NCI-H187 treated with DMSO at 0.1 percent for 48 hours (cell line): ENCODE measurements at regions not wholly inside any gene's neighbourhood (a gene's known extent, or its start where the extent isn't known, plus 50 kb on each side); places are given as distances from the start of the nearest gene placed in this dataset.

Source experiments
- DNase-seq: peaks from one replicate; lab custom pipeline; 2025; lab: John Stamatoyannopoulos, UW

GRCh38 chr15:47997195-47998080, 123.4 kb upstream of the SLC24A5 start:
- DNase-seq: no peak

GRCh38 chr15:47998619-47999019, 122.2 kb upstream of the SLC24A5 start:
- no peak for DNase-seq

GRCh38 chr15:48001393-48002039, 119.3 kb upstream of the SLC24A5 start:
- DNase-seq: no peak

- no peak for DNase-seq
Measured at GRCh38 chr15:48002767-48003166, 118.0 kb upstream of the SLC24A5 start.

GRCh38 chr15:48003441-48003840, 117.3 kb upstream of the SLC24A5 start:
- DNase-seq: no peak

- no peak for DNase-seq
Measured at GRCh38 chr15:48005077-48005476, 115.7 kb upstream of the SLC24A5 start.

- no peak for DNase-seq
Measured at GRCh38 chr15:48006031-48006511, 114.7 kb upstream of the SLC24A5 start.

- DNase-seq: no peak
Measured at GRCh38 chr15:48010316-48010715, 110.5 kb upstream of the SLC24A5 start.

GRCh38 chr15:48012191-48012590, 108.6 kb upstream of the SLC24A5 start:
- no peak for DNase-seq

GRCh38 chr15:48016865-48017264, 103.9 kb upstream of the SLC24A5 start:
- DNase-seq: no peak

GRCh38 chr15:48017747-48018146, 103.0 kb upstream of the SLC24A5 start:
- no peak for DNase-seq

- no peak for DNase-seq
Measured at GRCh38 chr15:48020166-48020565, 100.6 kb upstream of the SLC24A5 start.

GRCh38 chr15:48021336-48022086, 99.3 kb upstream of the SLC24A5 start:
- peak; percentile 69 for DNase-seq

- DNase-seq: no peak
Measured at GRCh38 chr15:48025118-48025517, 95.7 kb upstream of the SLC24A5 start.

- DNase-seq: no peak
Measured at GRCh38 chr15:48028712-48029111, 92.1 kb upstream of the SLC24A5 start.

GRCh38 chr15:48029642-48030041, 91.1 kb upstream of the SLC24A5 start:
- DNase-seq: no peak

GRCh38 chr15:48031466-48031865, 89.3 kb upstream of the SLC24A5 start:
- DNase-seq: no peak

GRCh38 chr15:48031973-48032372, 88.8 kb upstream of the SLC24A5 start:
- DNase-seq: no peak

- DNase-seq: no peak
Measured at GRCh38 chr15:48032911-48033310, 87.9 kb upstream of the SLC24A5 start.

GRCh38 chr15:48038221-48038620, 82.6 kb upstream of the SLC24A5 start:
- DNase-seq: no peak

- no peak for DNase-seq
Measured at GRCh38 chr15:48040166-48040817, 80.5 kb upstream of the SLC24A5 start.

- no peak for DNase-seq
Measured at GRCh38 chr15:48041454-48041853, 79.3 kb upstream of the SLC24A5 start.
